ENCODE measurements at regions not wholly inside any gene's neighbourhood (a gene's known extent, or its start where the extent isn't known, plus 50 kb on each side); places are given as distances from the start of the nearest gene placed in this dataset.

DNA sequence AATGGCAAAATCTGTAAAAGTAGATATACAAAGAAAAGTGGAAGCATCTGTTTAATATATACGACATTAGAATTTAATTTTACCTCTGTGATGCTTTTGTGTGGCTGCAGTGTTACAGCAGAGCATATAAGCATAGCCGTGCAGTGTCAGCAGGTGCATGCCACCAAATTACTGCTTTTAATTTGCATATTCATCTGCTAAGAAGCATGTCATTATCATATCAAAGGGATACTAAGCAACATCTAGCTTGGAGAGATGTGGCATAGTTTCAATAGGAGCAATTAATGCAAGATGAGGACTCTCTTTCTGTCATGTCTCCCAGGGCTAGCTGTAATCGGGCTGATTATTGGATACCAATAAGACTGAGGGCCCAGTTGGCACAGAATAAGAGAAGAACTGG, 214.4 kb upstream of the SOX2 start:
- H3K27ac ChIP-seq (ENCODE audit: low read depth, low read length) = no peak overlapping the region
- no peak overlapping the region for H3K4me3 ChIP-seq (ENCODE audit: low read length)
- H3K9me3 ChIP-seq (ENCODE audit: control insufficient read depth, insufficient read depth, low read length) = no peaks in the 10 kb centered on the region
- no peak overlapping the region for H3K4me2 ChIP-seq (ENCODE audit: low read length)
- TF ChIP-seq, protein P1, sequence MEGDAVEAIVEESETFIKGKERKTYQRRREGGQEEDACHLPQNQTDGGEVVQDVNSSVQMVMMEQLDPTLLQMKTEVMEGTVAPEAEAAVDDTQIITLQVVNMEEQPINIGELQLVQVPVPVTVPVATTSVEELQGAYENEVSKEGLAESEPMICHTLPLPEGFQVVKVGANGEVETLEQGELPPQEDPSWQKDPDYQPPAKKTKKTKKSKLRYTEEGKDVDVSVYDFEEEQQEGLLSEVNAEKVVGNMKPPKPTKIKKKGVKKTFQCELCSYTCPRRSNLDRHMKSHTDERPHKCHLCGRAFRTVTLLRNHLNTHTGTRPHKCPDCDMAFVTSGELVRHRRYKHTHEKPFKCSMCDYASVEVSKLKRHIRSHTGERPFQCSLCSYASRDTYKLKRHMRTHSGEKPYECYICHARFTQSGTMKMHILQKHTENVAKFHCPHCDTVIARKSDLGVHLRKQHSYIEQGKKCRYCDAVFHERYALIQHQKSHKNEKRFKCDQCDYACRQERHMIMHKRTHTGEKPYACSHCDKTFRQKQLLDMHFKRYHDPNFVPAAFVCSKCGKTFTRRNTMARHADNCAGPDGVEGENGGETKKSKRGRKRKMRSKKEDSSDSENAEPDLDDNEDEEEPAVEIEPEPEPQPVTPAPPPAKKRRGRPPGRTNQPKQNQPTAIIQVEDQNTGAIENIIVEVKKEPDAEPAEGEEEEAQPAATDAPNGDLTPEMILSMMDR (IDR thresholded peaks at IDR 0.05; ENCODE audit: low read depth, low read length, poor library complexity, severe bottlenecking) = no peak
- no peak for TF ChIP-seq EZH2phosphoT487 (IDR thresholded peaks at IDR 0.05; ENCODE audit: borderline replicate concordance, low read length)
- H3K4me1 ChIP-seq (ENCODE audit: control insufficient read depth, low read length) = peaks cover 49% of the 10 kb centered on the region
- no peaks in the 10 kb centered on the region for H3K9me2 ChIP-seq (replicated peaks; ENCODE audit: control insufficient read depth, low read length)
- H3K27me3 ChIP-seq (ENCODE audit: control insufficient read depth, low read length) = no peaks in the 10 kb centered on the region
- no peaks in the 10 kb centered on the region for H4K20me1 ChIP-seq (ENCODE audit: control insufficient read depth, insufficient read depth, low read depth, low read length)
- no peaks in the 10 kb centered on the region for H3K79me2 ChIP-seq (ENCODE audit: control insufficient read depth, low read length)
- no peaks in the 10 kb centered on the region for H3K36me3 ChIP-seq (ENCODE audit: control insufficient read depth, low read length)
- peaks cover 5% of the 10 kb centered on the region; the same call in 1 of the 2 replicates for H3F3A ChIP-seq (ENCODE audit: control insufficient read depth, insufficient read depth)

DNA sequence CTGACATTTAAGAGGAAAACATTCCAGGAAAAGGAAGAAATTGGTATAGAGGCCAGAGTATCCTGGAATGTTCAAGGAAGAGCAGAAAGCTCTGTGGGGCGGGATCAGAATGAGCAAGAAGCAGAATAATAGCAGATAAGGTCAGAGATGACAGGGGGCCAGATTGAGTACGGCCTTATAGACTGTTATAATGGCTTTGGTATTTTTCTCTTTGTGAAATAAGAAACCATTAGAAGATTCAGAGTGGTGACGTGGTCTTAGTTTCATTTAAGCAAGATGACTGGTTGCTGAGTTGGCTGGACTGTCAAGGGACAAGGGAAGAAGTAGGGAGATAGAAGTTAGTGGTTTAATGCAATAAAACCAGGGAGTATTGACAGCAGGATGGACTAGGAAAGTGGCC, 218.3 kb upstream of the SOX2 start:
- no peaks in the 10 kb centered on the region for H3K79me2 ChIP-seq (ENCODE audit: control insufficient read depth, low read length)
- peaks cover 17% of the 10 kb centered on the region for H3F3A ChIP-seq (ENCODE audit: control insufficient read depth, insufficient read depth)
- H4K20me1 ChIP-seq (ENCODE audit: control insufficient read depth, insufficient read depth, low read depth, low read length) = no peaks in the 10 kb centered on the region
- no peak overlapping the region for H3K4me3 ChIP-seq (ENCODE audit: low read length)
- no peak overlapping the region for H3K27ac ChIP-seq (ENCODE audit: low read depth, low read length)
- H3K9me2 ChIP-seq (replicated peaks; ENCODE audit: control insufficient read depth, low read length) = no peaks in the 10 kb centered on the region
- no peaks in the 10 kb centered on the region for H3K9me3 ChIP-seq (ENCODE audit: control insufficient read depth, insufficient read depth, low read length)
- TF ChIP-seq EZH2phosphoT487 (IDR thresholded peaks at IDR 0.05; ENCODE audit: borderline replicate concordance, low read length) = no peak
- TF ChIP-seq, protein P1 (IDR thresholded peaks at IDR 0.05; ENCODE audit: low read depth, low read length, poor library complexity, severe bottlenecking) = no peak
- no peak overlapping the region for H3K4me2 ChIP-seq (ENCODE audit: low read length)
- H3K27me3 ChIP-seq (ENCODE audit: control insufficient read depth, low read length) = no peaks in the 10 kb centered on the region
- H3K36me3 ChIP-seq (ENCODE audit: control insufficient read depth, low read length) = peaks cover 7% of the 10 kb centered on the region; the same call in 1 of the 2 replicates
- H3K4me1 ChIP-seq (ENCODE audit: control insufficient read depth, low read length) = peaks cover 69% of the 10 kb centered on the region

DNA sequence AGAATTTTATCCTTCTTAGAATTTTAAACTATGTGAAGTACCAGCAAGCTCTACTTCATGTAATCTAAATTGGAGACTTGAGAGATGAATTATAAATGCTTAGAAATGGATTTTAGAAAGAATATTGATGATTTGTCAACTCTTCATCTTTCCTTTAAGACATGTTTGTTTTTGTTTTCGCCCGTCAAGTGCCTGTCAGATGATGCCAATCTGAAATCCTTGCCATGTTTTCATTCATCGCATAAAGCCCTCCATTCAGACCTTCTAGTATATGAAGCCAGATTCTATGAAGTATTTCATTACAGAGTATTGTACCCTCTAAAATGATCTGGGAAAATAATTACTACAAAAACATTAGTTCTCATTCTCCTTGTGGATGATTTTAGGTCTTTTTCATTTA, 223.2 kb upstream of the SOX2 start:
- no peaks in the 10 kb centered on the region for H3K79me2 ChIP-seq (ENCODE audit: control insufficient read depth, low read length)
- H3K27me3 ChIP-seq (ENCODE audit: control insufficient read depth, low read length) = no peaks in the 10 kb centered on the region
- peak overlapping the region; percentile 82 for H3K4me3 ChIP-seq (ENCODE audit: low read length)
- peaks cover 7% of the 10 kb centered on the region; the same call in 1 of the 2 replicates for H3K36me3 ChIP-seq (ENCODE audit: control insufficient read depth, low read length)
- peaks cover 40% of the 10 kb centered on the region for H3F3A ChIP-seq (ENCODE audit: control insufficient read depth, insufficient read depth)
- H3K9me2 ChIP-seq (replicated peaks; ENCODE audit: control insufficient read depth, low read length) = no peaks in the 10 kb centered on the region
- no peaks in the 10 kb centered on the region for H3K9me3 ChIP-seq (ENCODE audit: control insufficient read depth, insufficient read depth, low read length)
- peaks cover 88% of the 10 kb centered on the region for H3K4me1 ChIP-seq (ENCODE audit: control insufficient read depth, low read length)
- H3K27ac ChIP-seq (ENCODE audit: low read depth, low read length) = peak overlapping the region; percentile 100
- peak overlapping the region; percentile 100 for H3K4me2 ChIP-seq (ENCODE audit: low read length)
- TF ChIP-seq, protein P1 (IDR thresholded peaks at IDR 0.05; ENCODE audit: low read depth, low read length, poor library complexity, severe bottlenecking) = no peak
- no peak for TF ChIP-seq EZH2phosphoT487 (IDR thresholded peaks at IDR 0.05; ENCODE audit: borderline replicate concordance, low read length)
- no peaks in the 10 kb centered on the region for H4K20me1 ChIP-seq (ENCODE audit: control insufficient read depth, insufficient read depth, low read depth, low read length)
